ENCODE measurements at regions not wholly inside any gene's neighbourhood (a gene's known extent, or its start where the extent isn't known, plus 50 kb on each side); places are given as distances from the start of the nearest gene placed in this dataset.

DNA sequence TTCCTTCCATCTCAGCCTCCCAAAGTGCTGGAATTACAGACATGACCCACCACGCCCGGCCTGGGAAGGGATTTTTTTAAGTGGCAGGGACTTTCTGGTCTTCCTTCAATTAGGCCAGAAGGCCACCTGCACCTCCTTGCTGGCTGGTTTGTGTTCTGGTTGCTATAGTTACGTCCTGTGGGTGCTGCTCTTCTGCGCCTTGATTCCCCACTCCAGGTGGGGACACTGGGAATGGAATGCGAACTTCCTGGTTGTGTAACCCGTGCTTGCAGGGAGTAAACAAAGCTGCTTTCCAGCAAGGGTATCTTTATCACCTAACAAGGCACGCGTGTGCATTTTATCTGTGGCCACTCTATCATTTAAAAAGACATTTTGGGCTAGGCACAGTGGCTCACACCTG lies 117.7 kb downstream of the PLEKHG1 start:
- Histone ChIP-seq H3K27me3 (ENCODE audit: control insufficient read depth, insufficient read depth, low read length, poor library complexity, severe bottlenecking) (no peaks in the 10 kb centered on the region), H3K4me1 (ENCODE audit: control insufficient read depth, insufficient read depth, low read length) (no peaks in the 10 kb centered on the region), H3K27ac (ENCODE audit: low read depth, low read length) (no peak overlapping the region), H3K9me3 (ENCODE audit: control insufficient read depth, low read length) (no peaks in the 10 kb centered on the region), H3K9ac (ENCODE audit: extremely low read depth, low read length, poor library complexity, severe bottlenecking) (no peak overlapping the region), H3K36me3 (ENCODE audit: control insufficient read depth, insufficient read depth, low read length) (no peaks in the 10 kb centered on the region), H3K4me3 (ENCODE audit: low read length) (no peak overlapping the region)
- H3K4me3 Mint-ChIP-seq: no peak overlapping the region
- H3K4me1 Mint-ChIP-seq: peaks cover 26% of the 10 kb centered on the region
- TF ChIP-seq, protein P1, sequence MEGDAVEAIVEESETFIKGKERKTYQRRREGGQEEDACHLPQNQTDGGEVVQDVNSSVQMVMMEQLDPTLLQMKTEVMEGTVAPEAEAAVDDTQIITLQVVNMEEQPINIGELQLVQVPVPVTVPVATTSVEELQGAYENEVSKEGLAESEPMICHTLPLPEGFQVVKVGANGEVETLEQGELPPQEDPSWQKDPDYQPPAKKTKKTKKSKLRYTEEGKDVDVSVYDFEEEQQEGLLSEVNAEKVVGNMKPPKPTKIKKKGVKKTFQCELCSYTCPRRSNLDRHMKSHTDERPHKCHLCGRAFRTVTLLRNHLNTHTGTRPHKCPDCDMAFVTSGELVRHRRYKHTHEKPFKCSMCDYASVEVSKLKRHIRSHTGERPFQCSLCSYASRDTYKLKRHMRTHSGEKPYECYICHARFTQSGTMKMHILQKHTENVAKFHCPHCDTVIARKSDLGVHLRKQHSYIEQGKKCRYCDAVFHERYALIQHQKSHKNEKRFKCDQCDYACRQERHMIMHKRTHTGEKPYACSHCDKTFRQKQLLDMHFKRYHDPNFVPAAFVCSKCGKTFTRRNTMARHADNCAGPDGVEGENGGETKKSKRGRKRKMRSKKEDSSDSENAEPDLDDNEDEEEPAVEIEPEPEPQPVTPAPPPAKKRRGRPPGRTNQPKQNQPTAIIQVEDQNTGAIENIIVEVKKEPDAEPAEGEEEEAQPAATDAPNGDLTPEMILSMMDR (conservative IDR thresholded peaks at IDR 0.05): no peak
- DNase-seq: no peak
- WGBS, 2 experiments (ENCODE audit: insufficient coverage in 1 of 2, insufficient read length in 1 of 2): 93 to 95% methylated on average over 8 of the region's 8 CpGs
- H3K27me3 Mint-ChIP-seq (ENCODE audit: insufficient read depth): no peaks in the 10 kb centered on the region
- no peaks in the 10 kb centered on the region for H3K36me3 Mint-ChIP-seq (ENCODE audit: low read depth)
- H3K9me3 Mint-ChIP-seq: no peaks in the 10 kb centered on the region
- H3K27ac Mint-ChIP-seq: peak overlapping the region; percentile 52

DNA sequence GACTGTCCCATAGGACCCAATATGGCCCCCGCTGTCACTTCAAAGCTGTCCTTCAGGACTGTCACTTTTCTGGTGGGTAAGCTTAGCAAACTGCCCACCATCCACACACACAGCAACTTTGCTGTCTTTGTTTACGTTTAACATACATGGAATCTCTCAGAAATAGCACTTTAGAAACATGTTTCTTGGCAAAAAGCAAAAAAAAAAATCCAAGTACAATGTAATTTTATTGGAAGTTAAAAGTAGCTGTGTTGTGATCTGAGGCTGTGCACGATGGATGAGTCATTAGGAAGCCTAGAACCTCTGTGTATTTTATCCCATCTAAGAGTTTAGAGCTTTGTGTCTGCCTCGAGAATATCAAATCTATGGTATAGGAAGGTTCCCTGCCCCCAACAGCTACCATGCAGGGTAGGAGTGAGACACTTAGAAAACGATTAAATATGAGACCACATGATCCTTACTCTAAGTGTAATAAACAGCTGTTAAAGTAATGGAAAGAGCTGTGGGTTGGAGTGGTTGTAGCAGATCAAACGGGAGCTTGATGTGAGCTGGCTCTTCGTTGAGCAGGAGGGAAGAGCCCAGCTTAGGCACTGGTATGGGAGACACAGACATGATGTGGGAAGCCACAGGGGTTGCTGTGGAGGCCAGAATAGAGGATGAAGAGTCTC lies 119.5 kb downstream of the PLEKHG1 start:
- no peaks in the 10 kb centered on the region for H3K36me3 Mint-ChIP-seq (ENCODE audit: low read depth)
- H3K9ac ChIP-seq (ENCODE audit: extremely low read depth, low read length, poor library complexity, severe bottlenecking): no peak overlapping the region
- peaks cover 14% of the 10 kb centered on the region for H3K4me1 Mint-ChIP-seq
- no peak overlapping the region for H3K4me3 ChIP-seq (ENCODE audit: low read length)
- H3K27ac Mint-ChIP-seq: no peak overlapping the region
- peak overlapping the region; percentile 98 for H3K27ac ChIP-seq (ENCODE audit: low read depth, low read length)
- H3K27me3 Mint-ChIP-seq (ENCODE audit: insufficient read depth): no peaks in the 10 kb centered on the region
- H3K9me3 ChIP-seq (ENCODE audit: control insufficient read depth, low read length): no peaks in the 10 kb centered on the region
- no peaks in the 10 kb centered on the region for H3K4me1 ChIP-seq (ENCODE audit: control insufficient read depth, insufficient read depth, low read length)
- H3K36me3 ChIP-seq (ENCODE audit: control insufficient read depth, insufficient read depth, low read length): no peaks in the 10 kb centered on the region
- H3K27me3 ChIP-seq (ENCODE audit: control insufficient read depth, insufficient read depth, low read length, poor library complexity, severe bottlenecking): no peaks in the 10 kb centered on the region
- no peak overlapping the region for H3K4me3 Mint-ChIP-seq
- no peaks in the 10 kb centered on the region for H3K9me3 Mint-ChIP-seq
- TF ChIP-seq, protein P1 (conservative IDR thresholded peaks at IDR 0.05): no peak
- 86 to 89% methylated on average over 4 to 7 of the region's 7 CpGs for WGBS, 2 experiments (ENCODE audit: insufficient coverage in 1 of 2, insufficient read length in 1 of 2)
- DNase-seq: no peak

DNA sequence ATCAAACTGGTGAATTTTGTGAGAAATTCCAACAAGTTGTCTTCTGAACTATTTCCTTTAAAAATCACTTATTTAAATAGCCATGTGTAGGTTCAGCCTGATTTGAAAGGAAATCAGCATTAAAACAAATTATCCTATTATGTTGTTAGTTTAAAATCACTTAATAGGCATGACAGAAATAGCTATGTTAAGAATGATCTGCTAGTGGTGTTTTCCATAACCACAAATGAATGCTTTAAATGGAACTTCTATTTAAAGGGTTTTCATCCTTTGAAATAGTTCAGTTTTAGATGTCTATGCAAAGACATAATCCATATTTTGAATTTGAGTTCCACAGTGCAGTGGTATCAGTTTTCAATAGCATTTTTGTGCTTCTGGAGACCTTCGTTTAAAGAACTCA lies 120.1 kb downstream of the PLEKHG1 start:
- no peaks in the 10 kb centered on the region for H3K27me3 Mint-ChIP-seq (ENCODE audit: insufficient read depth)

More for the DNA sequence above, 120.1 kb downstream of the PLEKHG1 start:
- peak overlapping the region; percentile 98 for H3K27ac ChIP-seq (ENCODE audit: low read depth, low read length)
- no peak for DNase-seq
- 93% methylated on average over 1 of the region's 1 CpG; no CpG with 5 or more reads in 1 of the 2 experiments for WGBS, 2 experiments (ENCODE audit: insufficient coverage in 1 of 2, insufficient read length in 1 of 2)
- H3K4me3 ChIP-seq (ENCODE audit: low read length): no peak overlapping the region
- Mint-ChIP-seq H3K27ac (no peak overlapping the region), H3K4me1 (peaks cover 14% of the 10 kb centered on the region), H3K9me3 (no peaks in the 10 kb centered on the region), H3K36me3 (ENCODE audit: low read depth) (no peaks in the 10 kb centered on the region), H3K4me3 (no peak overlapping the region)
- H3K27me3 ChIP-seq (ENCODE audit: control insufficient read depth, insufficient read depth, low read length, poor library complexity, severe bottlenecking): no peaks in the 10 kb centered on the region
- no peaks in the 10 kb centered on the region for H3K4me1 ChIP-seq (ENCODE audit: control insufficient read depth, insufficient read depth, low read length)
- H3K9me3 ChIP-seq (ENCODE audit: control insufficient read depth, low read length): no peaks in the 10 kb centered on the region
- no peak overlapping the region for H3K9ac ChIP-seq (ENCODE audit: extremely low read depth, low read length, poor library complexity, severe bottlenecking)
- no peaks in the 10 kb centered on the region for H3K36me3 ChIP-seq (ENCODE audit: control insufficient read depth, insufficient read depth, low read length)
- TF ChIP-seq, protein P1 (conservative IDR thresholded peaks at IDR 0.05): no peak

All from endodermal cell (in vitro differentiated cells).